T-helper 1 cell (primary cell): ENCODE measurements at regions not wholly inside any gene's neighbourhood (a gene's known extent, or its start where the extent isn't known, plus 50 kb on each side); places are given as distances from the start of the nearest gene placed in this dataset.
"Not testable (repeated sequence)": the region's sequence is repeated elsewhere in the genome, so short reads cannot be mapped to it uniquely, and the experiment has no call there.

Source experiments
- DNase-seq, 5 donors: peaks; one replicate each; pipeline ENCODE4 v3.0.0-alpha.2; 2012 to 2020

- no peak for DNase-seq
Observed at GRCh38 chr7:80082213-80082612, 52.4 kb upstream of the GNAI1 start.

GRCh38 chr7:80078886-80079285, 55.7 kb upstream of the GNAI1 start:
- no peak for DNase-seq

- peak in 1 of 5 donors; percentile 1 for DNase-seq
Observed at GRCh38 chr7:80078159-80078731, 56.4 kb upstream of the GNAI1 start.

- no peak for DNase-seq
Observed at GRCh38 chr7:80070391-80070790, 64.2 kb upstream of the GNAI1 start.

- no peak for DNase-seq
Observed at GRCh38 chr7:80066639-80067038, 68.0 kb upstream of the GNAI1 start.

- DNase-seq: no peak
Observed at GRCh38 chr7:80063834-80064233, 70.8 kb upstream of the GNAI1 start.

- DNase-seq: peak in 1 of 5 donors; percentile 17
Observed at GRCh38 chr7:80060218-80060806, 74.3 kb upstream of the GNAI1 start.

GRCh38 chr7:80057488-80057887, 77.1 kb upstream of the GNAI1 start:
- no peak for DNase-seq

- DNase-seq: no peak
Observed at GRCh38 chr7:80054356-80054755, 80.3 kb upstream of the GNAI1 start.

- no peak for DNase-seq
Observed at GRCh38 chr7:80053124-80053523, 81.5 kb upstream of the GNAI1 start.

GRCh38 chr7:80047856-80048459, 86.7 kb upstream of the GNAI1 start:
- DNase-seq: no peak

- no peak for DNase-seq
Observed at GRCh38 chr7:80047032-80047431, 87.6 kb upstream of the GNAI1 start.

GRCh38 chr7:80044796-80045195, 89.8 kb upstream of the GNAI1 start:
- no peak for DNase-seq

- no peak for DNase-seq
Observed at GRCh38 chr7:80040752-80041151, 93.9 kb upstream of the GNAI1 start.

GRCh38 chr7:80040335-80040734, 94.3 kb upstream of the GNAI1 start:
- no peak for DNase-seq

GRCh38 chr7:80039251-80039884, 95.3 kb upstream of the GNAI1 start:
- no peak for DNase-seq

GRCh38 chr7:80037689-80038088, 96.9 kb upstream of the GNAI1 start:
- no peak for DNase-seq

GRCh38 chr7:80036107-80036506, 98.5 kb upstream of the GNAI1 start:
- no peak for DNase-seq

- no peak for DNase-seq
Observed at GRCh38 chr7:80028717-80029116, 105.9 kb upstream of the GNAI1 start.

GRCh38 chr7:80027611-80028173, 106.9 kb upstream of the GNAI1 start:
- no peak for DNase-seq

GRCh38 chr7:80026766-80027165, 107.9 kb upstream of the GNAI1 start:
- no peak for DNase-seq

- not testable (repeated sequence) for DNase-seq
Observed at GRCh38 chr7:80020277-80020676, 114.4 kb upstream of the GNAI1 start.

GRCh38 chr7:80019809-80020207, 114.8 kb upstream of the GNAI1 start:
- not testable (repeated sequence) for DNase-seq
